LoVo (cell line): ENCODE measurements at regions not wholly inside any gene's neighbourhood (a gene's known extent, or its start where the extent isn't known, plus 50 kb on each side); places are given as distances from the start of the nearest gene placed in this dataset.
"Not testable (repeated sequence)": the region's sequence is repeated elsewhere in the genome, so short reads cannot be mapped to it uniquely, and the experiment has no call there.

Experiments used
- DNase-seq: peaks from one replicate; pipeline ENCODE4 v3.0.0-alpha.2; 2016; ENCODE audit warnings: low spot score

GRCh38 chr4:110361921-110362320 is 114.0 kb upstream of the ENPEP start:
- no peak for DNase-seq

- no peak for DNase-seq
These were observed 116.9 kb upstream of the ENPEP start for GRCh38 chr4:110359076-110359475.

- DNase-seq, result no peak
These were observed 118.4 kb upstream of the ENPEP start for GRCh38 chr4:110357521-110357920.

GRCh38 chr4:110354460-110354859 is 121.5 kb upstream of the ENPEP start:
- no peak for DNase-seq

- no peak for DNase-seq
These were observed 123.1 kb upstream of the ENPEP start for GRCh38 chr4:110352670-110353442.

- DNase-seq, result no peak
These were observed 127.1 kb upstream of the ENPEP start for GRCh38 chr4:110348711-110349383.

- DNase-seq, result no peak
These were observed 128.2 kb upstream of the ENPEP start for GRCh38 chr4:110347805-110348204.

- peak; percentile 5 for DNase-seq
These were observed 131.8 kb upstream of the ENPEP start for GRCh38 chr4:110344165-110344564.

GRCh38 chr4:110343534-110343933 is 132.4 kb upstream of the ENPEP start:
- DNase-seq, result no peak

GRCh38 chr4:110341118-110341517 is 134.8 kb upstream of the ENPEP start:
- not testable (repeated sequence) for DNase-seq

- no peak for DNase-seq
These were observed 137.0 kb upstream of the ELOVL6 start for GRCh38 chr4:110335399-110335798.

GRCh38 chr4:110332483-110332882 is 134.1 kb upstream of the ELOVL6 start:
- DNase-seq, result no peak

- not testable (repeated sequence) for DNase-seq
These were observed 128.0 kb upstream of the ELOVL6 start for GRCh38 chr4:110326426-110326825.

GRCh38 chr4:110310795-110311194 is 112.4 kb upstream of the ELOVL6 start:
- no peak for DNase-seq

GRCh38 chr4:110309675-110310074 is 111.3 kb upstream of the ELOVL6 start:
- DNase-seq, result no peak

- DNase-seq, result no peak
These were observed 107.9 kb upstream of the ELOVL6 start for GRCh38 chr4:110306303-110306702.

- no peak for DNase-seq
These were observed 107.0 kb upstream of the ELOVL6 start for GRCh38 chr4:110305455-110305854.

- DNase-seq, result no peak
These were observed 98.5 kb upstream of the ELOVL6 start for GRCh38 chr4:110296892-110297291.

GRCh38 chr4:110294165-110294564 is 95.8 kb upstream of the ELOVL6 start:
- no peak for DNase-seq

GRCh38 chr4:110292994-110293744 is 94.8 kb upstream of the ELOVL6 start:
- DNase-seq, result no peak

GRCh38 chr4:110290511-110290910 is 92.1 kb upstream of the ELOVL6 start:
- DNase-seq, result no peak

GRCh38 chr4:110289601-110290100 is 91.2 kb upstream of the ELOVL6 start:
- DNase-seq, result no peak

GRCh38 chr4:110287130-110287529 is 88.7 kb upstream of the ELOVL6 start:
- peak; percentile 14 for DNase-seq
